ENCODE measurements at regions not wholly inside any gene's neighbourhood (a gene's known extent, or its start where the extent isn't known, plus 50 kb on each side); places are given as distances from the start of the nearest gene placed in this dataset.

- WGBS: 96% methylated on average over 12 of the region's 12 CpGs
Observed at GRCh38 chr2:128490881-128491691, 172.4 kb upstream of the HS6ST1 start.

DNA sequence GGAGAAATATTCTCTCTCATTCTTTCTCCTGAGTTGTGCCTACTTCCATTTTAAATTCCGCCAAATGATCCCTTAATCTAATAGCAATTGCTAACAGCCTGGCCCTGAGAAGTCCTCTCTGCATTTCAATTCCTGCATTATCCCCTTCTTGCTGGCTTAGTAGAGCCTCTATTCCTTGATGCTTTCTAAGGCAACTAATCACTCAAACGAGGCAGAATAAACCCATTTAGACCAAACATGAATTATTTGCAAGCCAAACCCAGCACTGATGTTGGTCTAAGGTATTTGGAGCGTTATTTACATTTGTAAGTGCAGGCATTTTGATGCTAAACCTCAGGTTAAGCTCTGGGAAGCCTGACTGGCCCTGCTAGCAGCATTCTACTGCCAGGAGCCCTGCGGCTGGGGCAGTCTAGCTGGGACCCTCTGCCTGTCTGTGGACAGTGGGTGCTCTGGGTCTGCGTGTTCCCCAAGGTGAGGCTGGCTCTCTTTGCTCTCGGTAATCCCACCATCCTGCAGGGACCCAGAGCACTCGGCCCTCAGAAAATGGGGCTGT lies 173.1 kb upstream of the HS6ST1 start:
- DNase-seq (ENCODE audit: low spot score): no peak
- Histone ChIP-seq H3K4me1 (replicated peaks) (no peaks in the 10 kb centered on the region), H3K27ac (no peak overlapping the region), H3K4me3 (no peak overlapping the region), H3K27me3 (replicated peaks; ENCODE audit: insufficient read depth) (no peaks in the 10 kb centered on the region), H3K9me3 (no peaks in the 10 kb centered on the region), H3K36me3 (no peaks in the 10 kb centered on the region)
- intact Hi-C loops (cut with DNase I): no loop called here
- TF ChIP-seq CTCF (IDR thresholded peaks at IDR 0.05) (no peak), POLR2AphosphoS5 (IDR thresholded peaks at IDR 0.05) (no peak)
- 94% methylated on average over 7 of the region's 7 CpGs for WGBS

More at GRCh38 chr2:128490881-128491691, 172.4 kb upstream of the HS6ST1 start:
- Histone ChIP-seq H3K4me3 (no peak overlapping the region), H3K4me1 (replicated peaks) (no peaks in the 10 kb centered on the region), H3K36me3 (no peaks in the 10 kb centered on the region), H3K27ac (no peak overlapping the region), H3K9me3 (no peaks in the 10 kb centered on the region), H3K27me3 (replicated peaks; ENCODE audit: insufficient read depth) (no peaks in the 10 kb centered on the region)
- TF ChIP-seq POLR2AphosphoS5 (IDR thresholded peaks at IDR 0.05) (no peak), POLR2A (IDR thresholded peaks at IDR 0.05) (no peak), CTCF (IDR thresholded peaks at IDR 0.05) (no peak)
- no peak for DNase-seq (ENCODE audit: low spot score)
- intact Hi-C loops (cut with DNase I): no loop called here

DNA sequence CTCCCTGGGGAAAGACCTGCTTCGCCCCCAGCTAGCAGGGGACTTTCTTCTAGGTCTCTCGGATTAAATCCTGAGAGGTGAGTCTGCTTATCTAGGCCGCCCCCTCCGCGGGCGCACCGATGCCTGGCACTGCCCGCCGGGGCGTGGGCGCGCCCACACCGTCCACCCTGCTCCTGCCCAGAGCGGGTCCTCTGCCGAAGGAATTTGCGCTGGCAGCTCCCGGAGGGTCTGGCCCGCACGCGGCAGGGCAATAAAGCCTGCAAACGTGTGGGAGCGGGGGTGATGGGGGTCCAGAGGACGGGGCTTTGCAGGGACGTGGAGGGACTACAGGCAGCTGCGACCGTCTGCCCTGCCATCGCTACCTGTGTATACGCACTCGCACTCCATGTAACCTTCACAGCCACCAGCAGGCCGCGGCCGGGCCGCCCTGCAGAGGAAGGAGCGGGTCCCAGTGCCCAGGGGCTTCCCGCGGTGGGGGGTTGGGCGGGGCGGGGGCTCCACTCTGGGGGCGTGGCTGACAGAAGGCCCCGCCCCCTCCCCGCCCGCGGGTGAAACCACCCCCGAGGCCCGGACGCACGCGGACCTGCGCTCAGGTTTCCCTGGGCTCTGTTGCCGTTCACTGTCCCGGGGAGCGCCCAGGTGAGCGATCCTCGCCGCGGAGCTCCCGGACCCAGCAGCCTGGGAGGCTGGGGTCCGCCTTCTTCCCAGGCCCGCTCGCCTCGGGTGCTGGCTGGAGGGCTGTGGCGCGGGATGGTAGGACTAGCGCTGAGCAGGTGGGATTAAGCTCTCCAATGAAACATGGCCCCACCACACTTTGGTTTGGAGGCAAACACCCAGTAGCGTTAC lies 174.5 kb upstream of the HS6ST1 start:
- Histone ChIP-seq H3K4me3 (no peak overlapping the region), H3K27ac (no peak overlapping the region), H3K36me3 (no peaks in the 10 kb centered on the region), H3K9me3 (no peaks in the 10 kb centered on the region), H3K27me3 (replicated peaks; ENCODE audit: insufficient read depth) (no peaks in the 10 kb centered on the region), H3K4me1 (replicated peaks) (no peaks in the 10 kb centered on the region)
- DNase-seq (ENCODE audit: low spot score): no peak
- TF ChIP-seq POLR2AphosphoS5 (IDR thresholded peaks at IDR 0.05): no peak
- no peak for TF ChIP-seq POLR2A (IDR thresholded peaks at IDR 0.05)
- TF ChIP-seq CTCF (IDR thresholded peaks at IDR 0.05): no peak
- WGBS: 79% methylated on average over 61 of the region's 65 CpGs
- intact Hi-C loops (cut with DNase I): no loop called here

GRCh38 chr2:128493880-128494279 lies 175.2 kb upstream of the HS6ST1 start:
- 90% methylated on average over 15 of the region's 15 CpGs for WGBS
- H3K27me3 ChIP-seq (replicated peaks; ENCODE audit: insufficient read depth): no peaks in the 10 kb centered on the region
- intact Hi-C loops (cut with DNase I): no loop called here
- no peak overlapping the region for H3K27ac ChIP-seq
- TF ChIP-seq POLR2AphosphoS5 (IDR thresholded peaks at IDR 0.05): no peak
- TF ChIP-seq POLR2A (IDR thresholded peaks at IDR 0.05): no peak
- TF ChIP-seq CTCF (IDR thresholded peaks at IDR 0.05): no peak
- no peak overlapping the region for H3K4me3 ChIP-seq
- DNase-seq (ENCODE audit: low spot score): no peak
- H3K9me3 ChIP-seq: no peaks in the 10 kb centered on the region
- H3K36me3 ChIP-seq: no peaks in the 10 kb centered on the region
- no peaks in the 10 kb centered on the region for H3K4me1 ChIP-seq (replicated peaks)

Data from prostate gland (tissue), 2 donors.